AG09319 (cell line): ENCODE measurements at regions not wholly inside any gene's neighbourhood (a gene's known extent, or its start where the extent isn't known, plus 50 kb on each side); places are given as distances from the start of the nearest gene placed in this dataset.
A peak's percentile ranks its signal among the peaks of the same experiment; 100 is the strongest.
"Not testable (repeated sequence)": the region's sequence is repeated elsewhere in the genome, so short reads cannot be mapped to it uniquely, and the experiment has no call there.

Experiments used
- DNase-seq: peaks from one replicate; pipeline ENCODE4 v3.0.0-alpha.2; 2010; ENCODE audit warnings: low read depth; ENCODE audit errors: extremely low read depth
- TF ChIP-seq, protein P1 (sequence below): IDR thresholded peaks from 2 replicates; pipeline ENCODE4 v1.5.1; 2011; ENCODE audit warnings: low read depth, mild to moderate bottlenecking, inconsistent platforms, low read length, moderate library complexity

DNA sequence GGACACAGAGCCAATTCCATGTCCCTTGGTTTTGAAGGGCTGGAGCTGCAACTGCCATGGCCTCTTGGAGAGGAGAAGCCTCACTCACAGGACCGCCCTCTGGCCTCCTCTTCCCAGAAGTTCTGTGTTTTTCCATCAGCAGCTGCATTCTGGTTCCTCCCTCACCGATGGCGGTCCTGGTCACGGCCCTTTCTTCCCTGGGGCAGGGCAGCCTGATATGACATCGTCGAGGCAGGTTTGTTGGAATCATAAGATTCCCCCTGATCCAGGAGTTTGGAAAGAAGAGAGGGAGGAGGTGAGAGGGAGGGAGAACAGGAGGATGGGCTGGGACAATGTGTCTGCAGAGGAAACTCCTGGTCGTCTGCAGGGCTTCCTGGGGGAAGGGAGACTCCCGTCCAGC, 82.7 kb upstream of the PDZD8 start:
- TF ChIP-seq, protein P1, sequence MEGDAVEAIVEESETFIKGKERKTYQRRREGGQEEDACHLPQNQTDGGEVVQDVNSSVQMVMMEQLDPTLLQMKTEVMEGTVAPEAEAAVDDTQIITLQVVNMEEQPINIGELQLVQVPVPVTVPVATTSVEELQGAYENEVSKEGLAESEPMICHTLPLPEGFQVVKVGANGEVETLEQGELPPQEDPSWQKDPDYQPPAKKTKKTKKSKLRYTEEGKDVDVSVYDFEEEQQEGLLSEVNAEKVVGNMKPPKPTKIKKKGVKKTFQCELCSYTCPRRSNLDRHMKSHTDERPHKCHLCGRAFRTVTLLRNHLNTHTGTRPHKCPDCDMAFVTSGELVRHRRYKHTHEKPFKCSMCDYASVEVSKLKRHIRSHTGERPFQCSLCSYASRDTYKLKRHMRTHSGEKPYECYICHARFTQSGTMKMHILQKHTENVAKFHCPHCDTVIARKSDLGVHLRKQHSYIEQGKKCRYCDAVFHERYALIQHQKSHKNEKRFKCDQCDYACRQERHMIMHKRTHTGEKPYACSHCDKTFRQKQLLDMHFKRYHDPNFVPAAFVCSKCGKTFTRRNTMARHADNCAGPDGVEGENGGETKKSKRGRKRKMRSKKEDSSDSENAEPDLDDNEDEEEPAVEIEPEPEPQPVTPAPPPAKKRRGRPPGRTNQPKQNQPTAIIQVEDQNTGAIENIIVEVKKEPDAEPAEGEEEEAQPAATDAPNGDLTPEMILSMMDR, result no peak

DNA sequence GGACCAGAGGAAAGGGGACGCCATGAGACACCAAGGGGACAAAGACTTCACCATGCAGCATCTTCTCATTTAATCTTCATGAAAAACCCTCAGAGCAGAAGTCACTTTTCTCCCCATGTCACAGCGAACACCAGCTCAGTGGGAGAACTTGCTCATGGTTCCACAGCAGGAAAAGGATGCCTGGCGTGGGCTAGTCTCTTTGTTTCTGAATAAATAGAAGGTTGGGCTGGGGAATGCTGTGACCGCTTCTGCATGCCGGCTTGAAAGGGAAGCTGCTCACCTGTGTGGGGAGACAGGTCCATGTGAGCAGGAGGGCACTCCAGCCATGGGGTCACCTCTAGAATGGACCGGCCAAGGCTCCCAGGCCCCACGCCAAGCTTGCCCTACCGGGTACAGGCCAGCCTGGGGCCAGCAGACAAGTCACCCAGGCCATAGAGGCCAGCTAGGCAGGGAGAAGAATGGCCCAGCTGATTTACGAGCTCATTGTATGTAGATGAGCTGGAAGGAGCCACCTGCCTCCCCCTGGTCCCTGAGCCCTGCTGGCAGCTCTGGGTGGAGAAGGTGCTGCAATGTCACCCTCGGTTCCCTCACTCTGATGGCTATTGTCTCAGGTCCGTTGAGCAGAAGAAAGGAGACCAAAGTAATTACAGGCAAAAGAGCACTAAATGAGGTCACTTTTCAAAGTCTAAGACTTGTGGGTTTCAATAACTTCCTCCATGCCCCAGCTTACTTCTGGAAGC, 82.0 kb upstream of the PDZD8 start:
- DNase-seq, result no peak
- TF ChIP-seq, protein P1, result no peak

More for the DNA sequence above, 82.7 kb upstream of the PDZD8 start:
- DNase-seq, result no peak

DNA sequence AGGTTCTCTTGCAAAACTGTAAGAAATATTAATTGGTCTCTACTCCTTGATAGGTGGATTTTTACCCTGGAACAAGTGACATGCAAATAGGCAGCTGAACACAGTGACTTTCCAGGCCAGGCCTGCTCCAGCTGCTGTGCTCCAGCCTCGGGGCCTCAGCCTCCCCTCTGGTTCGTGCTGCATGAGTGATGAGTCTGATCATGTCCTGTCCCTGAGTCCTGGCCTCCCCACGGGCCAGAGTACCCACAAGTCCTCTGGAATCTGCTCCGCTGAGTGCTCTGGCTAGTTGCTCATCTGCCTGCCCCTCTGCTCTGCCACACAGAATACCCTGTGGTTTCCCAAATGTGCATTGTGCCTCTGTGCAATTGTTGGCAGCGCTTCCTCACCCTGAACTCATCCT, 80.1 kb upstream of the PDZD8 start:
- DNase-seq, result no peak
- TF ChIP-seq, protein P1, result no peak

DNA sequence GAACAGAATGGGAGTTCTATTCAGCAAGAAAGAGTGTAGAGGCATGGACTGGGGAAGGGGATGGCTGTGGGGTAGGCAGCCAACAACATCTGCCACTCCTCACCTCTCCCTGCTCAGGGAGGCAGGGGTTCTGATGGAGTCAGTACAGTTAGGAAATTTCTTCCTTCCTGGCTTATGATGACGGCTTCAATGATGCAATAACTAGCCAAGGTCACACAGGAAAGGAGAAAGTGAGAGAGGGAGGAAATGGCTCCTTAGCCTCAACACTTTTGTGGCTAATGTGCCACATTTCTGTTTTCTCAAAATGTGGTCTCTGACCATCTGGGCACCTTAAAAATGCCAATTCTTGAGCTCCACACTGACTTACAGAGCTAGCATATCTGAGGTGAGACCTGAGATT, 79.3 kb upstream of the PDZD8 start:
- TF ChIP-seq, protein P1, result no peak
- no peak for DNase-seq

DNA sequence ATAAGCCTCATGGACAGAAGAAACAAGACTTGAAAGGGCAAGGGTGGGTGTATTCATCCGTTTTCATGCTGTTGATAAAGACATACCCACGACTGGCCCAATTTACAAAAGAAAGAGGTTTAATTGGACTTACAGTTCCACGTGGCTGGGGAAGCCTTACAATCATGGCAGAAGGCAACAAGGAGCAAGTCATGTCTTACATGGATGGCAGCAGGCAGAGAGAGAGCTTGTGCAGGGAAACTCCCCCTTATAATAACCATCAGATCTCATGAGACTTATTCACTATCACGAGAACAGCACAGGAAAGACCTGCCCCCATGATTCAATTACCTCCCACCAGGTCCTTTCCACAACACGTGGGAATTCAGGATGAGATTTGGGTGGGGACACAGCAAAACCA, 78.2 kb upstream of the PDZD8 start:
- not testable (repeated sequence) for DNase-seq

DNA sequence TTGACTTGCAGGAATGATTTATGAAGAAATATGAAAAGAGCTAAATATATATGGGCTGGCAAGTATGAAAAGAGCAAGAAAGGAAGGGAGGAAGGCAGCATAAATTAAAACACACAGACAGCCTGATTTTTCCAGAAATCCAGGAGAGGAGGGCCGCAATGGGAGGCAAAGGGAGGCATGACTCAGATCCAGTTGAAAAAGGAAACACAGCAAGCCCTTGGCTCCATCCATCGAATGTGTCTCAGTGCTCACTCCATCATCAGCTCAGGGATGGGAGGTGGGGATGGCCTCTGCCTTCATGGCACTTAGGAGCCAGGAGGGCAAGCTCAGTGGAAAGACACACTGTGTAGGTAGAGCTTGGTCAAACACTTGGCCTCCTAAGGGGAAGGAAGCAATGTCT, 75.7 kb upstream of the PDZD8 start:
- DNase-seq, result no peak
- TF ChIP-seq, protein P1, result no peak

DNA sequence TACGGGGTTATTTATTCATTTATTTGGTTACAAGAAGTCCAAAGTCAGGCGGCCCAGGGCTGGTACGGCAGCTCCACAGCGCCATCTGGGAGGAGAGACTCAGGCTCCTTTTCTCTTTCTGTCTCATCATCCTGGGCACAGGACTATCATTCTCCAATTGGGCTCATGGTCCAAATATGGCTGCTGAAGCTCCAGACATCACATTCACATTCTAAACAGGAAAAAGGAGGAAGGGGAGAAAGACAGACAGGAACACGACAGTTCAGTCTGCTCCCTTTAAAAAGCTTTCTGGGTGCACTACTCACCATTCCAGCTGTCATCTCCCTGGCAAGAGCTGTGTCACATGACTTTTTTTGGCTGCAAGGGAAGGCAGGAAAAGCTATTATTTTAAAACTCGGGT, 74.4 kb upstream of the PDZD8 start:
- TF ChIP-seq, protein P1, result peak; percentile 10
- DNase-seq, result no peak

DNA sequence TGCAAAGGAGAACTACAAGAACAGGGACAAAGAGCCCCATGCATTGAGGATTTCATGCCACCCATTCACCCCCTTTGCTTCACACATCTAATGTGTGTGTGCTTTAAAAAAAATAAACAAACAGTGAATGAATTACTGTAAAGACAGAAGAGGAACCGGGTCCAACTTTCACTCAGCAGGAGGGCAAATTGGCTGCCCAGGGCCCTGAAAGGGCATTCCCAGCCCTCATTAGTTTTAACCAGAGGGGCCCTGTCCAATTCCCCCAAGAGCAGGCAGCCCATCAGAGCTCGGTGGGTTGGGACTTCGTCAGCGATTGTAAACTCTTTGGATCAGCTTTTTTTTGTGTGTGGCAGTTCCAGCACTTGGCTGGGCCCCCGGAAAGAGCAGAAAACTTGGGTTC, 73.6 kb upstream of the PDZD8 start:
- DNase-seq, result no peak
- TF ChIP-seq, protein P1, result no peak
